ENCODE measurements at regions not wholly inside any gene's neighbourhood (a gene's known extent, or its start where the extent isn't known, plus 50 kb on each side); places are given as distances from the start of the nearest gene placed in this dataset.
A peak's percentile ranks its signal among the peaks of the same experiment; 100 is the strongest.

- peak overlapping the region; percentile 48; the same call in 1 of the 2 replicates for H3K27ac ChIP-seq
- TF ChIP-seq CTCF (conservative IDR thresholded peaks at IDR 0.05): no peak
These were observed 202.1 kb downstream of the NOVA1 start for GRCh38 chr14:26395726-26396125.

- peak; percentile 74 for TF ChIP-seq CTCF (conservative IDR thresholded peaks at IDR 0.05)
- H3K27ac ChIP-seq: peak overlapping the region; percentile 48
These were observed 203.6 kb downstream of the NOVA1 start for GRCh38 chr14:26394150-26394810.

- H3K27ac ChIP-seq: no peak overlapping the region
- no peak for TF ChIP-seq CTCF (conservative IDR thresholded peaks at IDR 0.05)
These were observed 205.3 kb downstream of the NOVA1 start for GRCh38 chr14:26392498-26392897.

- no peak overlapping the region for H3K27ac ChIP-seq
- TF ChIP-seq CTCF (conservative IDR thresholded peaks at IDR 0.05): no peak
These were observed 208.0 kb downstream of the NOVA1 start for GRCh38 chr14:26389646-26390508.

GRCh38 chr14:26385310-26385709 is 212.5 kb downstream of the NOVA1 start:
- H3K27ac ChIP-seq: no peak overlapping the region
- no peak for TF ChIP-seq CTCF (conservative IDR thresholded peaks at IDR 0.05)

- H3K27ac ChIP-seq: no peak overlapping the region
- TF ChIP-seq CTCF (conservative IDR thresholded peaks at IDR 0.05): no peak
These were observed 214.7 kb downstream of the NOVA1 start for GRCh38 chr14:26382901-26383685.

- H3K27ac ChIP-seq: no peak overlapping the region
- TF ChIP-seq CTCF (conservative IDR thresholded peaks at IDR 0.05): no peak
These were observed 216.4 kb downstream of the NOVA1 start for GRCh38 chr14:26381405-26381804.

Data from VCaP (cell line).